ENCODE measurements at regions not wholly inside any gene's neighbourhood (a gene's known extent, or its start where the extent isn't known, plus 50 kb on each side); places are given as distances from the start of the nearest gene placed in this dataset.

GRCh38 chr12:111028830-111029229 is 108.5 kb upstream of the MYL2 start:
- WGBS, 4 donors, result 69 to 76% (median 73%) methylated on average over 2 of the region's 2 CpGs
- no peaks in the 10 kb centered on the region for H3K9me3 ChIP-seq
- DNase-seq (no peak), ATAC-seq (no peak)
- no peak overlapping the region for H3K27ac ChIP-seq
- TF ChIP-seq CTCF (IDR thresholded peaks at IDR 0.05) (no peak), POLR2A (IDR thresholded peaks at IDR 0.05) (no peak)
- intact Hi-C loops (cut with DNase I), result loop anchor here in 4 of 10 donors (10.0 kb wide), 2 partner anchors 146 to 266 kb away; no protein-coding TSS in a partner anchor
- H3K4me3 ChIP-seq, result no peak overlapping the region
- peaks cover 0 to 9% (median 4%) of the 10 kb centered on the region in 12 donors for H3K4me1 ChIP-seq
- H3K36me3 ChIP-seq, result no peaks in the 10 kb centered on the region
- H3K27me3 ChIP-seq, result peaks cover 11 to 68% (median 24%) of the 10 kb centered on the region in 9 donors

- intact Hi-C loops (cut with DNase I), result loop anchor here in 4 of 10 donors (10.0 kb wide), 2 partner anchors 147 to 267 kb away; no protein-coding TSS in a partner anchor
- no peak overlapping the region for H3K4me3 ChIP-seq
- WGBS, 4 donors, result 72 to 75% (median 73%) methylated on average over 3 of the region's 3 CpGs
- no peaks in the 10 kb centered on the region for H3K36me3 ChIP-seq
- no peak for TF ChIP-seq POLR2A (IDR thresholded peaks at IDR 0.05)
- no peak for TF ChIP-seq CTCF (IDR thresholded peaks at IDR 0.05)
- H3K9me3 ChIP-seq, result no peaks in the 10 kb centered on the region
- peaks cover under 1 to 56% (median 11%) of the 10 kb centered on the region in 9 donors for H3K27me3 ChIP-seq
- H3K27ac ChIP-seq, result no peak overlapping the region
- DNase-seq, result no peak
- ATAC-seq, result no peak
- H3K4me1 ChIP-seq, result no peaks in the 10 kb centered on the region
Observed at GRCh38 chr12:111027431-111027830, 107.1 kb upstream of the MYL2 start.

GRCh38 chr12:111025792-111026430 is 105.5 kb upstream of the MYL2 start:
- no peaks in the 10 kb centered on the region for H3K4me1 ChIP-seq
- peaks cover 0 to 41% (median 5%) of the 10 kb centered on the region in 9 donors for H3K27me3 ChIP-seq
- ATAC-seq (no peak), DNase-seq (no peak)
- no peak for TF ChIP-seq POLR2A (IDR thresholded peaks at IDR 0.05)
- no peak for TF ChIP-seq CTCF (IDR thresholded peaks at IDR 0.05)
- no peak overlapping the region for H3K27ac ChIP-seq
- H3K36me3 ChIP-seq, result no peaks in the 10 kb centered on the region
- 47 to 53% (median 48%) methylated on average over 8 of the region's 8 CpGs for WGBS, 4 donors
- H3K9me3 ChIP-seq, result no peaks in the 10 kb centered on the region
- H3K4me3 ChIP-seq, result no peak overlapping the region
- intact Hi-C loops (cut with DNase I), result loop anchor here in 7 of 10 donors (2.0 to 10.0 kb wide), 3 partner anchors 149 to 273 kb away; no protein-coding TSS in a partner anchor

- no peak for ATAC-seq
- no peak for TF ChIP-seq POLR2A (IDR thresholded peaks at IDR 0.05)
- no peak for TF ChIP-seq CTCF (IDR thresholded peaks at IDR 0.05)
- no peaks in the 10 kb centered on the region for H3K36me3 ChIP-seq
- peaks cover 0 to 36% (median 5%) of the 10 kb centered on the region in 9 donors for H3K27me3 ChIP-seq
- no peak overlapping the region for H3K27ac ChIP-seq
- no peaks in the 10 kb centered on the region for H3K9me3 ChIP-seq
- H3K4me3 ChIP-seq, result no peak overlapping the region
- no peak for DNase-seq
- WGBS, 4 donors, result 52 to 65% (median 59%) methylated on average over 7 of the region's 7 CpGs
- intact Hi-C loops (cut with DNase I), result loop anchor here in 7 of 10 donors (2.0 to 10.0 kb wide), 3 partner anchors 150 to 274 kb away; no protein-coding TSS in a partner anchor
- no peaks in the 10 kb centered on the region for H3K4me1 ChIP-seq
Observed at GRCh38 chr12:111025301-111025700, 104.9 kb upstream of the MYL2 start.

Measured in heart left ventricle (tissue), 16 donors.